Femur (tissue), 1 donor: ENCODE measurements at regions not wholly inside any gene's neighbourhood (a gene's known extent, or its start where the extent isn't known, plus 50 kb on each side); places are given as distances from the start of the nearest gene placed in this dataset.
"Not testable (repeated sequence)": the region's sequence is repeated elsewhere in the genome, so short reads cannot be mapped to it uniquely, and the experiment has no call there.

Source experiments
- DNase-seq: peaks from one replicate; pipeline ENCODE4 v3.0.0-alpha.2; 2017

DNA sequence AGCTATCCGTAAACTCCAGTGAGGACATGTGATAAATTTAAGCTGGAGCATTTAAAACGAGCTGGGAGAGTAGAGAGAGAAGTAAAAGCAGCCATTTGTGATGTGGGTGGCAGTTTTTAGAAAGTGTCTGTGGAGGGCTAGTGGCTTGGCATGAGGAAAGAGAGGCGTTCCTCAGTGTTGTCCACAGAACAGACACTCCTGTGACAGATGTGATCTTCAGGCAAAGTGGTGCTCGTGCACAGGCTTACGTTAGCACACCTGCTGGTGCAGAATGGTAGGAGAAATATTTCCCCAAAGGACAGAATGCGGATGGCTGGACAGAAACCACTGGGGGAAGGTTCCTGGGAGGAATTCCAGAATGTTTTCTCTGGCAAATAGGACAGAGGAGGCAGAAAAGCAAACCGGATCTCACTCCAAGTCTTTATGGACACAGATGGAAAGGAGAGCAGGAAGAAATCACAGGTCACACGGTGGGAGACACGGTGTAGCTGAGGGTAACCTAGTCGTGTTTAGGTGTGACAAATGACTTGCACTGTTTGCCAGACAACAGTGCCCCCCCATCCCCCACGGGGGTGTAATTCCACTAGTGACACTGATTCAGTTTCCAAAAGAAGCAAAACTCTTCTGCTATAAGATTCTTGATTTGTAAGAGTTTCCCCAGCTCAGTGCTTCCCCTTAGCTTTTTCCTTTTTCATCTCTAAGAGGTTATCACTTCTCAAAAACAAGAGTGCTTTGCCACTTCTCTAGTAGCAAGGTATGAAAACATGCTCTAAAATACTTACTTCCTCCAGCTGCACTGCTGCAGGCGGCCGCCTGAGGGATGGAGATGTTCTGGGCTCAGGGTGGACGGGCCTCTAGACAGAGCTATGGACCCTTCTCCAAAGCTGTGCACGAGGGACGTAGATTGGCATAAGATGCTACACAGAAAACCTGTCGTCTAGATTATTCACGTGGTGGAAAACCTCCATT, 293.2 kb downstream of the QKI start:
- DNase-seq: no peak

DNA sequence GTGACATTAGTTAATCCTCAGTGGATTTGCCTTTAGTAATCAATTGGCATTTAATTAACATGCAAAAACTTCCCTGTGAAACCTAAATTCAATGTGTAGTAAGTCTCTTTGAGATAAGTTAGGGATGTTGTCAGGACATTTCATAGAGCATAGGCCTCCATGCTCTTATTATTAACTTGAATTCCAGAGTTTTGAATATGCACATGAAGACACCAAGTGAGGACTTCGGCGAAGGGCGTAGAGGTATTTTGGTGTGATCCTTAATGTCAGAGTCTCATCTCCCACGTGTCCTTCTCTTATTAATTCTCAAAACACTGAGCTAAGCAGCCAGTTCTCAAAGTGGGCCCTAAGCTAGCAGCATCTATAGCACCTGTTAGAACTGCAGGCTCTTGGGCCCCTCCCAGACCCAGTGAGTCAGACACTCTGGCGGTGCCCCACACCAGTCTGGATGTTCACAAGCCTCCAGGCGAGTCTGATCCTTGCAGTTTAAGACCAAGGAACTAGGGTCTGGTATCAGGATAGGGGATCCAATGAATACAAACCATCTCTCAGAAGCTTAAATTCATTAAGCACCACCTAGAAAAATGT, 292.1 kb downstream of the QKI start:
- no peak for DNase-seq

DNA sequence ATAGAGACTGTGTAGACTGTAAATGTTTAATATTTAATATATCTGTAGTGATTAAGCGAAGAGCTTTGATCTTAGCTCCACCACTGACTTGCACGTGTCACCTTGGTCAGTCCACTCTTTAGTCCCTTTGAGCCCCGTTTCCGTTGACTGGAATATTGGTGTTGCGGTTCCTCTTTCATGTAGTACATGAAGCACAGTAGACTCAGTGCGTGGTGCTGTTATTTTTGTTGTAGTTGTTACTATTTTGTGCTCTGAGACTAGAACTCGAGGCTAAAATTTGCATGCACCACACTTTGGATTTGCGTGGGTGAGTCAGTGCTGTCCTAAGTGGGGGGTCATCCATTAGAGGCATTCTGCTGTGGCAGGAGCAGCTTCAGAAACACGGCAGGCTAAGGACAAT, 291.4 kb downstream of the QKI start:
- no peak for DNase-seq

DNA sequence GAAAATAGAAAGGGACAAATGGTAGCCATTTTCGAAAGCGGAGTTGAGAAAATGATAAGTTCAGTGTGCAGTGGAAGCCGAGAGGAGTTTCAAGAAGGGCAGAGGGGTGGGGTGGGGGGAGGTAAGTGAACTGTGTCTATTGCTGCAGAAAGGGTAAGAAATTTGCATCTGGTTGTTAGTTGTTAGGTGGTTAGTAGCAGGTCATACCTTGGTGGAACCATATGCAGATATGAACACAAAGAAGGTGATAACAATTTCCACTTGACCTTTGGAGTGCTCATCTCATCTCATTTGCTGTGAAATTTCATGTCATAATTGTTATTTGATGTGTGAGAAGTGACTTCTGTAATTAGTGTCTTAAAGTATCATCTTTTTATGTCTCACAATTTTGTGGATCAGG, 288.2 kb downstream of the QKI start:
- no peak for DNase-seq

DNA sequence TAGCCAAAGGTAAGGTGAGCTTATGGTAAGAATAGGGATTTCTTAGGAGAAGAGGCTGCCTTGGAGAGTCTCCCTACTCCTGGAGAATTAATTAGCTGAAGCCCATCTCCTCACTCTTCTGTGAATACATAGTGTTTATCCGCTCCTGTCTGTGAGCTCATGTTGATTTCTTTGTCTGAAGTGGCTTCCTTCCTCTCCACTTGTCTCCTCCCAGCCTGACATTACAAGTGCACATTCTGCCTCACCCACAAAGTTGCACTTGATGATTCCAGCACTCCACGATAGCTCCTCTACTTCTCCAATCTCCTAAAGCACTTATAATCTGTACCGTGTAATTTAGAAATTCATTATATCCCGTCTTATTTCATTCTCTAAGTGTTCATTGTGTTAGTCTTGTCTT, 287.2 kb downstream of the QKI start:
- no peak for DNase-seq

- DNase-seq: no peak
These were observed 283.6 kb downstream of the QKI start for GRCh38 chr6:163698086-163698485.

DNA sequence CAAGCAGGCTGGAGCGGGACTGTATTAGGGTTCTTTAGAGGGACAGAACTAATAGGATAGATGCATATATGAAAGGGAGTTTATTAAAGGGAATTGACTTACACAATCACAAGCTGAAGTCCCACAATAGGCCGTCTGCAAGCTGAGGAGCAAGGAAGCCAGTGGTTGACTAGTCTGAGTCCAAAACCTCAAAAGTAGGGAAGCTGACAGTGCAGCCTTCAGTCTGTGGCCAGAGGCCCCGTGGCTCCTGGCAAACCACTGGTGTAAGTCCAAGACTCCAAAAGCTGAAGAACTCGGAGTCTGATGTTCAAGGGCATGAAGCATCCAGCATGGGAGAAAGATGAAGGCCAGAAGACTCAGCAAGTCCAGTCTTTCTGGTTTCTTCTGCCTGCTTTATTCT, 281.8 kb downstream of the QKI start:
- not testable (repeated sequence) for DNase-seq

DNA sequence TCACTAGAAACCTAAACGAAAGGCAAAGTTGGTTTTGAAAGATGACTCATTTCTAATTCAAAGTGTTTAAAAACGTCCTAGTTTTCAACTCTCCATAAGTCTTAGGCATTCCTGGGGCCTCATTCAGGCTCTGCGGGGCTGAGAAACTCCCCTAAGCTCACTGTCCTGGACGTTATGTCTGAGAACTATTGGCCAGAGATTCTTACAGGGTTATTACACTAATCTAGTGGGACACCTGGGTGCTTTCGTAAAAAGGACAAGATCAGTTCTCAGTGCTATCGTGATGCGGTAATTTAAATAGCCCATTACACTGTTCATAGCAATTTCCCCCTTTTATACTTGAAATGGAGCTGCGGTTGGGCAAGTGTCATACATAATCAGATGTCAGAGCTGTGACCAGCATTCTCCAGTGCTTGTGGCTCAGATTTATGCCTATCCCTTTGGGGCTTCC, 280.9 kb downstream of the QKI start:
- DNase-seq: no peak

GRCh38 chr6:163694988-163695398, 280.5 kb downstream of the QKI start:
- DNase-seq: no peak

DNA sequence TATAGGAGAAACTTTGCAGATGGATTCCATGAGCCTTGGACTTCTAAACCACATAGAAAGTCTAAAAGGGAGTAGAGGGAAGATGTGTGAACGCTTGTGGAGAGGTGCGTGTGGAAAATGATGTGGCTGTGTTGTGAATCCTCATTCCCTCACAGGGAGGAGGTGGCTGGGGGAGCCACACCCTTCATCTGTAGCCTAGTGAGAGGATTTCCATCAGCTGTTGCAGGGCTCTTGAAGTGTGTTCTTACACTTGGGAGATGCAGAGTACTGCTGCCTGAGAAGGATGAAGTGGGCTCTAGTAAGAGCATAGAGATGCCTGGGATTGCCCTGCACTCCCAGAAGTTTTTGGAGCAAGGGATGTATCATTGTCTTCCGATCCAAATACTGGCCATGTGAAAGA, 279.6 kb downstream of the QKI start:
- no peak for DNase-seq

- no peak for DNase-seq
These were observed 276.5 kb downstream of the QKI start for GRCh38 chr6:163691049-163691448.

DNA sequence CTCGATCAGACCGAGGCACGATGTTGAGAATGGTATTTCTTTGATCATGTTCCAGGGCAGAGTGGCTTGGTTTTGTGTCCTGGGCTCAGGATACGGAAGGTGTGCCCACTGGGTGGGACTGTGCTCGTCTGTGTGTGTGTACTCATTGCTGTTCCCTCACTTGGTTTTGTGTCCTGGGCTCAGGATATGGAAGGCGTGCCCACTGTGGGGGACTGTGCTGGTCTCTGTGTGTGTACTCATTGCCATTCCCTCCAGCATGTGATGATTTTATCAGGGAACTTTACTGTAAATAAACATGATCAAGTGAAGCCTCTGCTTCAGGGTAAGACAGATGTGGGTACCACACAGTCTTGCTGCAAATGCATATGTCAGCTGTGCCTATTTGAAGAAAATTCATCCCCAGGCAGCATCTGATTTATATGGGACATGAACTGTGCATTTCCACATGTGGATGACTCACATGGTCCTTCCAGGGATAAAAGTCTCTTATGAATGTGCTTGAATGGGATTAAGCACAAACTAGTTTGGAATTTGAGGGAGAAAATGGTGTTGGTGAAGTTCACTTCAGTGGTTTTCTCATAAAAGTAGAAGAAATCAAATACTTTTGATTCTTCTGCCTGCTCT, 274.3 kb downstream of the QKI start:
- DNase-seq: no peak

- no peak for DNase-seq
These were observed 272.6 kb downstream of the QKI start for GRCh38 chr6:163687075-163687474.

GRCh38 chr6:163686301-163686700, 271.8 kb downstream of the QKI start:
- no peak for DNase-seq

- DNase-seq: no peak
These were observed 268.6 kb downstream of the QKI start for GRCh38 chr6:163683105-163683622.

DNA sequence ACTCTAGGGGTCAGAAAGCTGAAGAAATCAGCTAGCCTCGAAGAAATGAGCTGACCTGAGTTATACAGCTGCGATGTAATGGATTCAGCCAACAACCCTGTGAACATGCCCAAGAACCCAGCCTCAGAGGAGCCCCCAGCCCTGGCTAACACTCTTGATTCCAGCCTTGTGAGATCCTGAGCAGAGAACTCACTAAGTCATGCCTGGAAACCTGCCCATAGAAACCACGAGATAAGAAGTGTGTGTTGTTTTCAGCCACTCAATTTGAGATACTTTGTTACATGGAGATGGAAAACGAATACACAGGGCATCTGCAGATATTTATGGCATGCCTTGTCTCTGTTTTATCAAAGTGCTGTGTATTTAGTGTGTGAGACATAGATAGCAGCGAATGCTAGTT, 265.2 kb downstream of the QKI start:
- no peak for DNase-seq

- DNase-seq: no peak
These were observed 264.6 kb downstream of the QKI start for GRCh38 chr6:163679012-163679660.

GRCh38 chr6:163675611-163676010, 261.1 kb downstream of the QKI start:
- DNase-seq: no peak

DNA sequence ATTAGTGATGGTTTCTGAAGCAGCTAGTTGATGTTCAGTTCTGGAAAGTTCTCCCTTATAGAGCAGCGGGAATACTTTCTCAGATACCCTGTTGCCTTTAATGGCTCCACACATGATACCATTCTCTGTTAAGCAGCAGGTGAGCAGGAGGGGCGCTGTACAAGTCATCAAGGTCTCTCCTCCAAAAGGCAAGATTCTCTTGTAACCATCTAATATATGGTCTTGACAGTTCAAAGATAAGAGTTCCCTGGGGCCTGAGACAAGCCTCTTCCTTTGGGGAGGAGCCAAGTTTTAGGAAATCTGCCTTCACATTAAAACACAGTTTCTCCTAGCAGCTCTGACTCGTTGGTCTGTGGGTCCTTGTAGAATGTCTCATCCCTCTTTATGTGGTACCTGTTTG, 258.2 kb downstream of the QKI start:
- DNase-seq: no peak

DNA sequence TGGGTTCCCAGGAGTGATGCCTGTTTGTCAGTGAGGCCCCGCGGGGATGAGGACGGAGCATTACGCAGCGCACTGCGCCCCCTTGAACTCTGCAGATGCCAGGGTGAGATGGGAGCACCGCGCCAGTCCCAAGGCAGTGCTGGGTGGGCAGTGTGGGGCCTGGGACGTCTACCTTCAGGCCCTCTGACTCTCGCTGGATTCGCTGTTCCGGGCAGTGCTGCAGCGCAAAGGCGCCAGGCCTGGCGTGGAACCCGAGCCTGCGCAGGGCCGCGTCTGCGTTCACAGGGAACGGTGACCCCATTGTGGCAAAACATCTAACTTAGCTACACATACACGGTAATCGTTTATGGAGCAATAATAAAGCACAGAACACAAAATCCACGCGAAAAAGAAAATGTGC, 257.3 kb downstream of the QKI start:
- no peak for DNase-seq

DNA sequence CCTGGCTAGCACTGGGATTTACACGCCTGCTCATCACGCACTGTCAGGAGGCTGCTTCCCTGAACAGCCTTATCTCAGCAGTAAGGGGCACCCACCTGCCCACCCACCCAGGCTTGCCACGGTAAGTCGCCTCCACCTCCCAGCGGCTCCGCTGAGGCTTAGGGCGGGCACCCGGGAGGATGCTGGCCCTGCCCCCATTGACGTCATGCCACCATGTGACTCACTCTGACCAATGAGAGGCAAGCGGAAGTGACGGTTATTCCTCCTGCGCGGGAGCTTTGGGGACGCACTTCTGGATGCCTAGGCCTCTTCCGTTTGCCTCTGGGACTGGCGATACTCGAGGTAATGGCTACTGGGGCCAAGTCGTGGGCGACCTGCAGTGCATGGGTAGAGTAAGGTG, 256.8 kb downstream of the QKI start:
- no peak for DNase-seq

- DNase-seq: no peak
These were observed 255.8 kb downstream of the QKI start for GRCh38 chr6:163670336-163670735.

GRCh38 chr6:163668061-163668426, 253.5 kb downstream of the QKI start:
- no peak for DNase-seq
